ENCODE measurements at regions not wholly inside any gene's neighbourhood (a gene's known extent, or its start where the extent isn't known, plus 50 kb on each side); places are given as distances from the start of the nearest gene placed in this dataset.

DNA sequence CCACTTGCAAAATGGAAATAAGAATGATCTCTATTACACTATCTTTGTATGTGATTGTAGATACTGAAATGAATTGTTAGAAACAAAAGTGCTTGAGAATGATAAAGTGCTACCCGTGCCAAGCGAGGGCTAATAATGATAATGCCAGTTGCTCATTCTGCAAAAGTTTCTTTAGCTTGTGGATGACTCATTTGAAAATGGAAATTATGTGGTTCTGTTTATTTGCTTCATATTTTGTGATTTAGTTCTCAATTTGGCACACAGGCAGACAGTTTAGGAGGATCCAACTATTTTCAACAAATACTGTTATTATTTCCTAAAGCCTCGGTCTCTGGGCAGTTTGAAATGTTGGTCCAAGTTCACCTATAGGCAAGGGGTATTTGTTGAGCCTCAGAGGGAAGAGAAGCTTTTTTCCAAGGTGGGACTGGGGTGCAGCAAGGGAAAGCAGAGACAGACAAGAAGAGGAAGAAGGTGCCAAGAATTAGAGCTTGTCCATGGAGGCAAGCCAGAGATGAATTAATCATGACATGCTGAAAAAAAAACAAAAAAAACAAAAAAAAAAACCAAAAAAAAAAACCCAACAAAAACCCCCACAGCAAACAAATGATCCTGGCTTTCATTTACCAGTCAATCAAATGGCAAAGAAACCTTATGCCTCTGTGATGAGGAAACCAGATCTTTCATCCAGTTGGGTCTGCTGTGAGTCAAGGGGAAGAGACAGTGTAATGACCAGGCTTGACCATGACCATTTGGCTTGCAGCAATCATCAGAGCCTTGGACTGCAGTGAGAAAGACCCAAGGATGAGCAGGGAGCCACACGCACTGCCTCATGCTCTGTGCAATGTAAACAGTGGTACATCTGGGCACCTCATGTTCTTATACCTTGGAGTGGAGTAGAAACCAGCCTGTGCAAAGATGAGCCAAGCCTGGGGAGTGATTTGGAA is 285.0 kb upstream of the HABP2 start:
- TF ChIP-seq, protein P1, sequence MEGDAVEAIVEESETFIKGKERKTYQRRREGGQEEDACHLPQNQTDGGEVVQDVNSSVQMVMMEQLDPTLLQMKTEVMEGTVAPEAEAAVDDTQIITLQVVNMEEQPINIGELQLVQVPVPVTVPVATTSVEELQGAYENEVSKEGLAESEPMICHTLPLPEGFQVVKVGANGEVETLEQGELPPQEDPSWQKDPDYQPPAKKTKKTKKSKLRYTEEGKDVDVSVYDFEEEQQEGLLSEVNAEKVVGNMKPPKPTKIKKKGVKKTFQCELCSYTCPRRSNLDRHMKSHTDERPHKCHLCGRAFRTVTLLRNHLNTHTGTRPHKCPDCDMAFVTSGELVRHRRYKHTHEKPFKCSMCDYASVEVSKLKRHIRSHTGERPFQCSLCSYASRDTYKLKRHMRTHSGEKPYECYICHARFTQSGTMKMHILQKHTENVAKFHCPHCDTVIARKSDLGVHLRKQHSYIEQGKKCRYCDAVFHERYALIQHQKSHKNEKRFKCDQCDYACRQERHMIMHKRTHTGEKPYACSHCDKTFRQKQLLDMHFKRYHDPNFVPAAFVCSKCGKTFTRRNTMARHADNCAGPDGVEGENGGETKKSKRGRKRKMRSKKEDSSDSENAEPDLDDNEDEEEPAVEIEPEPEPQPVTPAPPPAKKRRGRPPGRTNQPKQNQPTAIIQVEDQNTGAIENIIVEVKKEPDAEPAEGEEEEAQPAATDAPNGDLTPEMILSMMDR (IDR thresholded peaks at IDR 0.05): no peak
- no peak for TF ChIP-seq POLR2A (IDR thresholded peaks at IDR 0.05)
